GM12874 (cell line): ENCODE measurements at regions not wholly inside any gene's neighbourhood (a gene's known extent, or its start where the extent isn't known, plus 50 kb on each side); places are given as distances from the start of the nearest gene placed in this dataset.

ENCODE experiments used
- TF ChIP-seq, protein P1 (sequence below): IDR thresholded peaks from 2 replicates; pipeline ENCODE4 v1.5.1; 2011; ENCODE audit warnings: low read depth, mild to moderate bottlenecking, control low read depth, low read length, moderate library complexity; ENCODE audit not compliant: insufficient read depth

DNA sequence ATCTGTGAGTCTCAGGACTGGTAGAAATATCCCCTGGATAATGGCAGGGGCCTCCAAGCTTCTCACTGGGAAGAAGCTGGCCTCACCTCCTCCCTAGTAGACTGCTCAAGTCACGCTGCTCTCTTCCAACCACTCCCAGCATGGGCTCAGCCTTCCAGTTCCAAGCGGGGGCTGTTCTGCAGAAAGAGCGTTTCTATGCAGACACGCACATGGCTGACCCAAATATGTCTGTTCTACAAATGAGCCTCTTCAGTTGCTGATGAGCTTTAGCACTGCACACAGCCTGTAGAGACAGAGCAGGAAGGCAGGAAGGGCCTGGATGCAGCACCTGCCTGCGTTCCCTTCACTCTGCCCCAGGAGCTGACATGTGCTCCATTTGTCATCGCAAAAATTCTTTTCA lies 523.9 kb upstream of the MGMT start:
- TF ChIP-seq, protein P1, sequence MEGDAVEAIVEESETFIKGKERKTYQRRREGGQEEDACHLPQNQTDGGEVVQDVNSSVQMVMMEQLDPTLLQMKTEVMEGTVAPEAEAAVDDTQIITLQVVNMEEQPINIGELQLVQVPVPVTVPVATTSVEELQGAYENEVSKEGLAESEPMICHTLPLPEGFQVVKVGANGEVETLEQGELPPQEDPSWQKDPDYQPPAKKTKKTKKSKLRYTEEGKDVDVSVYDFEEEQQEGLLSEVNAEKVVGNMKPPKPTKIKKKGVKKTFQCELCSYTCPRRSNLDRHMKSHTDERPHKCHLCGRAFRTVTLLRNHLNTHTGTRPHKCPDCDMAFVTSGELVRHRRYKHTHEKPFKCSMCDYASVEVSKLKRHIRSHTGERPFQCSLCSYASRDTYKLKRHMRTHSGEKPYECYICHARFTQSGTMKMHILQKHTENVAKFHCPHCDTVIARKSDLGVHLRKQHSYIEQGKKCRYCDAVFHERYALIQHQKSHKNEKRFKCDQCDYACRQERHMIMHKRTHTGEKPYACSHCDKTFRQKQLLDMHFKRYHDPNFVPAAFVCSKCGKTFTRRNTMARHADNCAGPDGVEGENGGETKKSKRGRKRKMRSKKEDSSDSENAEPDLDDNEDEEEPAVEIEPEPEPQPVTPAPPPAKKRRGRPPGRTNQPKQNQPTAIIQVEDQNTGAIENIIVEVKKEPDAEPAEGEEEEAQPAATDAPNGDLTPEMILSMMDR: no peak

DNA sequence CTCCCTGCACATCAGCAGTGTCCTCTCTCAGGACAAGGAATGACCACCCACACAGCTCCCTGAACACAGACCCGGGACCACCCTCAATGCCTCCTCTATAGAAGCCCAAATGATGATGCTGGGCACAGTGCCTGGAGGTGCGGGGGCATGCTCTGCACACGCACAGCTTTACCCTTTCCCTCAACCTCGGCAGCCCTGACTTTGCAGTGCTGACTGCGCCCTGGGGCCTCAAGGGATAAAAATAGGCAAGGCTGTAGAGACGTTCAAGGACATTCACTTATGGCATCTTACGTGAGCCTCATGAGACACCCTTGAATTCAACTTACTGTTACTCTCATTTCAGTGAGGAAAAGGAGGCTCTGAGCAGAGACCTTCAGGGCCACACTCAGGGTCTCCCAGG lies 521.6 kb upstream of the MGMT start:
- TF ChIP-seq, protein P1: no peak

DNA sequence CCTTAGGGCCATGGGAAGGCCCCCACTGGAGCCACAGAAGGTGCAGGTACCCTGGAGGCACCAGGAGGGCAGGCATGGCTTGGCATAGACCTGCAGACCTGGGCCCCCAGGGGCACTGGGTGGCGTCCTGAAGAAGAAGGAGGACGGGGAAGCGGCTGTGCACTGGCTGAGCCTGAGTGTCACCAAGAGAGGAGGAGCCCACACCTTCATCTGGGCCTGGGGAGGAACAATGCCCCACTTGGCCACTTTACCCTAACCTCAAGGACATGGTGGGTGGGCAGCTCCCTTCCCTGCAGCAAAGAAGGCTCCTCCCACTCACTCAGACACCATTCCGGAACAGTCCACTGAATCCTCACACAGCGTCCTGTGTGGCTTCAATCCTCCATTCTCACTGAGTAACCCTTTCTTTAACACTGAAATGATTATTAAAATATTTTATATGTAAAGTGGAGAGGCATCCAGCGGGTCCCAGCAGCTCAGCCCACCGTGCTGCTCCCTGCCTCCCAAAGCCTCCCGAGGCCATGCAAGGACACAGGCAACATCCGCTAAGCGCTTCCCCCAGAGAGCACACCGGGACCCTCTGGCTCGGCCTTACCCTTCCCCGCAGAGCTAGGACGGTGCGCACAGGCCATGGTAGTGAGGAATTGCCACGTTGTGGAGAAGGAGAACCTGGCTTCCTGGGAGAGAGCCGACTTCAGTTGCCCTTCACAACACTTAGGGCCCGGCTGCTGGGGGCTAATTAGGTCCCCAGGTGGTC lies 516.7 kb upstream of the MGMT start:
- TF ChIP-seq, protein P1: no peak

DNA sequence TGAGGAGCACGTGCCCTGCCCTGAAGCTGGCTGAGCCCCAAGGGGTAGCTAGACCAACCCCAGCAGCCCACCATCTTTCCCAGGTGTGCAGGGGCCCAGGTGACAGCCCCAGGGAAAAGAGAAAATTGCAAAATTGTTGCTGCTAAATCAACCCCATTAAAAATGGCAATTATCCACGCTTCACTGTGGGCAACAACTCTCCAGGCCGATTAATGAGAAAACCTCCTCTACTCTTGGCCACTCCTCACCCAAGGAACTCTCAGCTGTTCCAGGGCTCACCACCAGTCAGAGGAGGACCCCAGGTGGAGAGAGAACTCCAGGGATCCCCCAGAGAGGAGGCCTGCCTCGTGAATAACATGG lies 516.1 kb upstream of the MGMT start:
- TF ChIP-seq, protein P1: no peak

DNA sequence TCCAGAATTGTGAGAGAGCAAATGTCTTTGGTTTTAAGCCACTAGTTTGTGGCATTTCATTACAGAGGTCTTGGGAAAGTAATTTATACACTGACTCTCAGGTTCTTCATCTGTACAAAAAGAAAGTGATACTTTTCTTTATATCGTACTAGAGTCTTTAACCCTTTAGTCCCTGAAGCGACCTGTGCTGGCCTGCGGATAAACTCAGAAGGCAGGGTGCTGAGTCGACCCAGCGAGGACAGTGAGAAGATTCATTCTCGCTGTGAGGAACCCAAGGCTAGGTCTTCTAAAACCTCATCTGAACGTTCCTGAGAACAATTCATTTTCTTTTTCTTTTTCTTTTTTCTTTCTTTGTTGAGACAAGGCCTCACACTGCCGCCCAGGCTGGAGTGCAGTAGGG lies 514.2 kb upstream of the MGMT start:
- TF ChIP-seq, protein P1: no peak

DNA sequence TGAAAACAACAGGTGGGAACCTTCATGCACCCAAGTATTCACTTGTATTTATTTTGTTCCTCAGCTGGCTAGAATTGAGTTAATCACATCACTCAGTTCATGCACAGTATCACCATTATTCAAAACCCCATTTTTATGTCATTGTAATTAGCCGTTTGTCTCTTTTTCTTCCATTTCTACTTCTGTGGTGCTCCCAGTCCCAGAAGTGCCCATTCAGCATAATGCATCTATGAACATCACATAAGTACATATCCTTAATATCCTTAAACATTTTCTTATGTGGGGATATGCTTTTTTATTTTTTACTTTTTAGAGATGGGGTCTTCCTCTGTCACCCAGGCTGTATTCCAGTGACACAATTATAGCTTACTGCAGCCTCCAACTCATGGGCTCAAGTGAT lies 510.9 kb upstream of the MGMT start:
- TF ChIP-seq, protein P1: no peak

DNA sequence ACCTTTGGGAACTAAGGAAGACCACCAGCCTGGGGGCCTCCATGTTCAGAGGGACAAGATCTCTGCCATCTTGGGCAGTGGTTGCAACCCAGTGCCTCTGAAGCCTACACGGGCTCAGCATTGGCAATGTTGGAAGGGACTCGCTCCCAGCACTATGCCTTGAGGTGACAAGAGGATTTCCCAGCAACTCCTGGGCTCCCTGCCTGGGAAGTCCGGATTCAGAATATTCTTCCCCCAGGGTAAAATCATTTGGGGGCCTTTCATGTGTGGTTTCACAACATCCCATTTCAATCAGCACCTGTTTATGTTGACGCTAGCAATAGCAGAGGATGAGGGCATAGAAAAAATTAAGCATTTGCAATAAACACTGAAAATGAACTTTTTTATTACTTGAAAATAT lies 509.8 kb upstream of the MGMT start:
- TF ChIP-seq, protein P1: no peak
